Fibroblast of skin of left biceps (primary cell): ENCODE measurements at regions not wholly inside any gene's neighbourhood (a gene's known extent, or its start where the extent isn't known, plus 50 kb on each side); places are given as distances from the start of the nearest gene placed in this dataset.

ENCODE experiments used
- DNase-seq, 2 experiments: peaks; one replicate each; pipeline ENCODE4 v3.0.0-alpha.2; 2013; ENCODE audit warnings: low read depth in 2 of 2

GRCh38 chr7:106166651-106167342, 54.7 kb upstream of the SYPL1 start:
- peak; percentile 44 for DNase-seq

GRCh38 chr7:106165337-106165736, 53.2 kb upstream of the SYPL1 start:
- peak; percentile 44 to 47 for DNase-seq

DNA sequence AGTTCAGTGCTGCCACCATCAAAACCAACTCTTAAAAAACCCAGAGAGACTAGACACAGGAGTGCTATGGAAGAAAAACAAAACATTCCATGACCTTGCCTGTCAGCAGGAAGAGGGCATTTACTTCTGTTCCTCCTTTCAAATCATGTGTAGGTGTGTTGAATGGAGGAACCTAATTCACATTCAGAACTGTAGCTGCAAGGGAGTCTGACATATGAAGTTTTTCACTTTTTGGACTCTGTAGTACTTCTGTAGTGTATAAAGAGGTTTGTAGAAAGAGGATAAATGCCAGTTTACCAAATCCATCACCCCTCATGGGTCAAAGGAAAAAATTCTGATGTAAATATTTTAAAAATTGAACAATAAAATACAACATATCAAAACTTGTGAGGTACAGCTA, 51.1 kb upstream of the SYPL1 start:
- DNase-seq = no peak
